ENCODE measurements at regions not wholly inside any gene's neighbourhood (a gene's known extent, or its start where the extent isn't known, plus 50 kb on each side); places are given as distances from the start of the nearest gene placed in this dataset.

GRCh38 chr6:44041461-44042260, 85.6 kb downstream of the MRPL14 start (continued):
- TF ChIP-seq MGA (IDR thresholded peaks at IDR 0.05) (peak; percentile 81), ZNF717 (CRISPR knock-in tag; IDR thresholded peaks at IDR 0.05) (no peak), ZNF551 (CRISPR knock-in tag; IDR thresholded peaks at IDR 0.05) (no peak), KDM1A (IDR thresholded peaks at IDR 0.05) (peak in 1 of 2 experiments; percentile 42; a peak in 1 of 4 replicates), PATZ1 (CRISPR knock-in tag; IDR thresholded peaks at IDR 0.05; ENCODE audit: borderline replicate concordance) (0 out of 2 replicates have a peak, but pooled peaks have one; percentile 19), HMG20A (CRISPR knock-in tag; conservative IDR thresholded peaks at IDR 0.05) (no peak), CBX1 (IDR thresholded peaks at IDR 0.05; ENCODE audit: low read depth) (no peak; the same call in 1 of the 2 replicates), CBX2 (IDR thresholded peaks at IDR 0.05; ENCODE audit: insufficient read depth, low read length, poor library complexity, severe bottlenecking) (no peak)
- TF ChIP-seq, protein P1, sequence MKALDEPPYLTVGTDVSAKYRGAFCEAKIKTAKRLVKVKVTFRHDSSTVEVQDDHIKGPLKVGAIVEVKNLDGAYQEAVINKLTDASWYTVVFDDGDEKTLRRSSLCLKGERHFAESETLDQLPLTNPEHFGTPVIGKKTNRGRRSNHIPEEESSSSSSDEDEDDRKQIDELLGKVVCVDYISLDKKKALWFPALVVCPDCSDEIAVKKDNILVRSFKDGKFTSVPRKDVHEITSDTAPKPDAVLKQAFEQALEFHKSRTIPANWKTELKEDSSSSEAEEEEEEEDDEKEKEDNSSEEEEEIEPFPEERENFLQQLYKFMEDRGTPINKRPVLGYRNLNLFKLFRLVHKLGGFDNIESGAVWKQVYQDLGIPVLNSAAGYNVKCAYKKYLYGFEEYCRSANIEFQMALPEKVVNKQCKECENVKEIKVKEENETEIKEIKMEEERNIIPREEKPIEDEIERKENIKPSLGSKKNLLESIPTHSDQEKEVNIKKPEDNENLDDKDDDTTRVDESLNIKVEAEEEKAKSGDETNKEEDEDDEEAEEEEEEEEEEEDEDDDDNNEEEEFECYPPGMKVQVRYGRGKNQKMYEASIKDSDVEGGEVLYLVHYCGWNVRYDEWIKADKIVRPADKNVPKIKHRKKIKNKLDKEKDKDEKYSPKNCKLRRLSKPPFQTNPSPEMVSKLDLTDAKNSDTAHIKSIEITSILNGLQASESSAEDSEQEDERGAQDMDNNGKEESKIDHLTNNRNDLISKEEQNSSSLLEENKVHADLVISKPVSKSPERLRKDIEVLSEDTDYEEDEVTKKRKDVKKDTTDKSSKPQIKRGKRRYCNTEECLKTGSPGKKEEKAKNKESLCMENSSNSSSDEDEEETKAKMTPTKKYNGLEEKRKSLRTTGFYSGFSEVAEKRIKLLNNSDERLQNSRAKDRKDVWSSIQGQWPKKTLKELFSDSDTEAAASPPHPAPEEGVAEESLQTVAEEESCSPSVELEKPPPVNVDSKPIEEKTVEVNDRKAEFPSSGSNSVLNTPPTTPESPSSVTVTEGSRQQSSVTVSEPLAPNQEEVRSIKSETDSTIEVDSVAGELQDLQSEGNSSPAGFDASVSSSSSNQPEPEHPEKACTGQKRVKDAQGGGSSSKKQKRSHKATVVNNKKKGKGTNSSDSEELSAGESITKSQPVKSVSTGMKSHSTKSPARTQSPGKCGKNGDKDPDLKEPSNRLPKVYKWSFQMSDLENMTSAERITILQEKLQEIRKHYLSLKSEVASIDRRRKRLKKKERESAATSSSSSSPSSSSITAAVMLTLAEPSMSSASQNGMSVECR (CRISPR knock-in tag; IDR thresholded peaks at IDR 0.05) = 0 out of 2 replicates have a peak, but pooled peaks have one; percentile 26

Data from K562 (cell line).